GM19468 (cell line): ENCODE measurements at regions not wholly inside any gene's neighbourhood (a gene's known extent, or its start where the extent isn't known, plus 50 kb on each side); places are given as distances from the start of the nearest gene placed in this dataset.
"Not testable (repeated sequence)": the region's sequence is repeated elsewhere in the genome, so short reads cannot be mapped to it uniquely, and the experiment has no call there.

Experiments
- ATAC-seq: cut with Tn5 transposase; IDR thresholded peaks from one replicate; pipeline ENCODE4 v1.9.1; 2021; ENCODE audit warnings: mild to moderate bottlenecking, moderate library complexity, moderate number of reproducible peaks; ENCODE audit not compliant: unreplicated experiment; ENCODE audit errors: extremely low read depth

DNA sequence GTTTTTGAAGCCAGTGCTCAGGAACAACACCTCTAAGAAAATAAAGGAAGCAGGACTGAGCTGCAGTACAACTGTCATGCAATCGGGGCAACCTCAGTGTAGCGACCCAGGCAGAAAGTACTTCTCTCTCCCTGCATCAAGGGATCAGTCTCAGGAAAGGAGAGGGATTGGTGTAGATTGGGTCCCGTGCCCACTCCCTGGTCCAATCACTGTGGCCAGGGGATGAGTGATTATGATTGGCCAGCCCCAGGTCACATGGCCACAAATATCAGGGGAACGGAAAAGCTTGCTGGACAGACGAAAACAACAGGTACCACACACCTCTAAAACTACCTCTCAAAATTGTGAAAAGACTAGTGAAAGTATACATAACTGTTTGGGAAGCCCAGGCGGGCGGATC is 136.2 kb upstream of the F3 start:
- no peak for ATAC-seq

GRCh38 chr1:94677087-94677486 is 135.5 kb upstream of the F3 start:
- ATAC-seq, result no peak

- ATAC-seq, result no peak
Observed at GRCh38 chr1:94676686-94677085, 135.1 kb upstream of the F3 start.

DNA sequence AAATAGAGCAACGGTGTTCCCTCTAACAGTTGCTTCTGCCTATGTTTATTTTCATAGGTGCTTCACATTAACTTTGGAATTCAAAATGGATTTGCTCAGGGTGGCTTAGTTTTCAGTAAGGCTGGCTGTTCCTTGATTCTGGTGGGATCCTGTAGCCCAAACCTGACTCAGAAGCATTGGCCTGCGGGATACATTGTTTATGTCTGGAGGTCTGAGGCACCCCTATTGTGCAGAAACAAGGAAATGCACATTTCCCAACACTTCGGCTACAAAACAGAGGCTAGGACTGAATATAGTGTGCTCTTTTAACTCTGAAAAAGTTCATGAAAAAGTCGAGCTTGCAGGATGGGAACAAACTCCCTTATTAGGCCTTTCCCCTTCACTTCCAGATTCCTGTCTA is 133.8 kb upstream of the F3 start:
- ATAC-seq, result no peak

- ATAC-seq, result no peak
Observed at GRCh38 chr1:94674876-94675275, 133.3 kb upstream of the F3 start.

- ATAC-seq, result no peak
Observed at GRCh38 chr1:94672934-94673333, 131.4 kb upstream of the F3 start.

GRCh38 chr1:94672001-94672400 is 130.4 kb upstream of the F3 start:
- ATAC-seq, result no peak

DNA sequence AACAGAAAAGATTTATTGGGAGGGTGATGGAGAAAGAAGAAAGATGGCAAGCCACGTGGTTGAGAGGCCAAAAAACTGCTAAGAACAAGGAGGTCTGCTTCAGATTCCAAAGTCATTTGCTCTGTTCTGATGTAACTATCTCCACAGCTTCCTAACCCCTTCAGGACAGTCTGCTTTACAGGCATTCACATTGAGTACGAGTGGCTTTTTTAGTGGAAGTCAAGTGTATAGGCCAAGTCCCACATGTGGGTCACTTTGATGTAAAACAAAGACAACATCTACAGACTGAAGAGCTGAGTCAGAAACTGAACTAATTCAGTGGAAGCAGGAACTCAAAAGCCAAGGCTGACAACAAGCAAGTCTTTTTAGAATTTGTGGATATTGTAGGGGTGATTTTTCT is 128.7 kb upstream of the F3 start:
- no peak for ATAC-seq

- ATAC-seq, result no peak
Observed at GRCh38 chr1:94669198-94669597, 127.6 kb upstream of the F3 start.

DNA sequence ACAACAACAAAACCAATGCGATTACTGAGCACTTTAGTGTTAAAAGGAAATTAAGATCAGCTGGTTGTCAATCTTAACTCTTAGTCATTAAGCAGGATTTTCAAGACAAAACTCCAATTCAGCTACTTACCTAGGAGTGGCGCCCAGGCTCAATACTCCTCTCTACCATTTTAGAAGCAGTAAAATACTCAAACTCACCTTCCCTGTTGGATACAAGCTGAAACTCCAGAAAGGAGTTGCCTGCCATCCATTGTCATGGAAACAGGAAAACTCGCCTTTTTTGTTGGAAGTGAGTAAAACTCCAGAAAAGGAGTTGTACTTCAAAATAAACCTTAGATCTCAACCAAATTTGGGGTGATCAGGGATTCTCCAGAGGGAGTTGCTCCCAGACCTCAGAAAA is 127.0 kb upstream of the F3 start:
- ATAC-seq, result no peak

GRCh38 chr1:94667818-94668217 is 126.3 kb upstream of the F3 start:
- no peak for ATAC-seq

- no peak for ATAC-seq
Observed at GRCh38 chr1:94666797-94667196, 125.2 kb upstream of the F3 start.

GRCh38 chr1:94661431-94661932 is 119.9 kb upstream of the F3 start:
- ATAC-seq, result no peak

DNA sequence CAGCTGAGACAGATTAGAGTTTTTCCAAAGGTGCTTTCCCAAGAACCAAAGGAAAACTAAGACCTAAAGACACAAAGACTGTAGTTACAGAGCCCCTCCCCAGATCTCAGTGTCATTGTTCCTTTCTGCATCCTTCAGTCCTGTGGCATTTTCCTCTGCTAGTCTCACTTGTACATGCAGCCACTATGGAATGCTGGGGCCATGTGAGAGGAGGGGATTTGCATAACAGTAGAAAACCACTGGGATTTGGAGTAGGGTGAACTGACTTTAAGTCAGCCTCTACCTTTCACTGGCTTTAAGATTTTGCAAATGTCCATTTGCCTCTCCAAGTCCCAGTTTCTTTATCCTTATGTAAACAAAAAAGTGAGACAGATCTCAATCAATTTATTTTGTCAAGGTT is 119.4 kb upstream of the F3 start:
- no peak for ATAC-seq

DNA sequence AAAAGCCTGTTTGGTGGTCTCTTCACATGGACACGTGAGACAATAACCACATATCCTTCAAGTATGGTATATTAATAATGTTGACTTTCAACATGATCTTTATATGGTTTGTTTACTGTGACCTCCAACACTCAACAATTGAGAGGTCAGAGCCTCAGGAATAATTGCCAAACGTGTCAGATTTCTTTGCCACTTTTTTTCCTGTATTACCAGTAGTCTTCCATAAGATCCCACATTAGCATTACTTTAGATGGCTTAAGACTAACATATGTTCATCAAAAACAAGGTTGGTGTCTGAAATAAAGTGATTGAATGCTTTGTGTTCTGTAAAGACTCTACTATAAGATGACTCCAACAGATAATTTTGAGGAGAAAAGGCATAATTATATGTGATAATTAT is 118.7 kb upstream of the F3 start:
- no peak for ATAC-seq

DNA sequence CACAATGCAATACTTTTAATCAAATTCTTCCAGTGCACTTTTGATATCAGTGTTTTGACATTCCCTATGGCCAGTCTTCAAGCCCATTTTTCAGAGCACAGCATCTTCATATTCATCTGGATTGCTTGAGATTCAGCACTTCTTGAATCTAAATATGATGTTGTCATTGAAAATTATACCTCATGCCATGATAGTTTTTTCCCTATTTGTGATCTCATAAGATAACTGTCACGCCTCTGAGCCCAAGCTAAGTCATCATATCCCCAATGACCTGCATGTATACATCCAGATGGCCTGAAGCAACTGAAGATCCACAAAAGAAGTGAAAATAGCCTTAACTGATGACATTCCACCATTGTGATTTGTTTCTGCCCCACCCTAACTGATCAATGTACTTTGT is 117.6 kb upstream of the F3 start:
- ATAC-seq, result not testable (repeated sequence)

DNA sequence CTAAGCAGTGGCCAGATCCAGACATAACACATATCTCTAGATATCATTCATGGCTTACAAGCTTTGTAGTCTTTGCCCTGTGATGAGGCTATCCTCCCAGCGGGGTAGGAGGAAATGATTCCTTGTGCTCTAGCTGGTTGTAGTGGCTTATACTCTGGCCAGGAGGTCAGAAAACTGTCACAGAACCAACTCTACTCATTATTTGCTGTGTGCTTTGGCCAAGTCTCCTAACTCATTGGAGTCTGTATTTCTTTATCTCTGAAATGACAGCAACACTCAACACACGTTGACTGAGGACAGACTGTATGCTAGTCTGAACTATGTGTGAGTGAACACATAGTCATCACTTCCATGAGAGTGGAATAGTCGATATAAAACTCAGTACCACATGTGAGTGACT is 116.7 kb upstream of the F3 start:
- ATAC-seq, result no peak

DNA sequence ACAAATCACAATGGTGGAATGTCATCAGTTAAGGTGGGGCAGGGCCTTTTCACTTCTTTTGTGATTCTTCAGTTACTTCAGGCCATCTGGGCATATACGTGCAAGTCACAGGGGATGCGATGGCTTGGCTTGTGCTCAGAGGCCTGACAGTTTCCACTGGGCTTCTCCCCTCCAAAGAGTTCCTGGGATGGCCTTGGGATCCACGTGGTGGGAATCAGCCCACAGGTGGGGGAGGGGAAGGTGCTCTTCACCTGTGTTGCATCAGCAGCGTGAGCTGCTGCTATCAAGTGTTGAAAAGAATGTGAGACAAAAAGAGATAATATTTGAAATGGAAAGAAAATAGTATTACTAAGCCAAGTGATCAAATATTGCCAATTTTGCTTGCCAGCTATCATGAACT is 116.2 kb upstream of the F3 start:
- ATAC-seq, result not testable (repeated sequence)

- ATAC-seq, result no peak
Observed at GRCh38 chr1:94656967-94657366, 115.4 kb upstream of the F3 start.

DNA sequence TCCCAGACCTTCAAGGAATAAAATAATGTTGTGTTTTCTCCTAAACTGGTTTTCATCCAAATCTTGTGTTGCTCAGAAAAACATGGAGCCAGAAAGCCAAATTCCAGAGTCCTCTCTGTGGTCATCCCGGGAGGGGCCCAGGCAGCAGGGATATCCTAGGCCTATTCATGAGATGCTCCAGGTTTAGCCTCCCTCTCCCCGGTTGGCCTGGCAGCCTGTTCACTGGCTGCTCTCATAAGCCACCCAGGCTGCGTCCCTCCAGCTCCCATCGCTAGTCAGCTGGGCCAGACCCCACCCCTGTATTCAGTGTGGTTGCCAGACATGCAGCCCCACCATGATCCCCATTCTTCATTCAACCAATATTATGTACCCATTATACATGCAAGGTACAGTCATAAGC is 113.4 kb upstream of the F3 start:
- ATAC-seq, result no peak

- ATAC-seq, result no peak
Observed at GRCh38 chr1:94654459-94654858, 112.9 kb upstream of the F3 start.

- no peak for ATAC-seq
Observed at GRCh38 chr1:94654031-94654430, 112.5 kb upstream of the F3 start.

GRCh38 chr1:94653454-94653853 is 111.9 kb upstream of the F3 start:
- ATAC-seq, result no peak
